HG03521 (cell line): ENCODE measurements at regions not wholly inside any gene's neighbourhood (a gene's known extent, or its start where the extent isn't known, plus 50 kb on each side); places are given as distances from the start of the nearest gene placed in this dataset.
"Not testable (repeated sequence)": the region's sequence is repeated elsewhere in the genome, so short reads cannot be mapped to it uniquely, and the experiment has no call there.

ENCODE experiments used
- ATAC-seq: cut with Tn5 transposase; IDR thresholded peaks from one replicate; pipeline ENCODE4 v1.9.1; 2021; ENCODE audit warnings: mild to moderate bottlenecking, moderate library complexity; ENCODE audit not compliant: unreplicated experiment

DNA sequence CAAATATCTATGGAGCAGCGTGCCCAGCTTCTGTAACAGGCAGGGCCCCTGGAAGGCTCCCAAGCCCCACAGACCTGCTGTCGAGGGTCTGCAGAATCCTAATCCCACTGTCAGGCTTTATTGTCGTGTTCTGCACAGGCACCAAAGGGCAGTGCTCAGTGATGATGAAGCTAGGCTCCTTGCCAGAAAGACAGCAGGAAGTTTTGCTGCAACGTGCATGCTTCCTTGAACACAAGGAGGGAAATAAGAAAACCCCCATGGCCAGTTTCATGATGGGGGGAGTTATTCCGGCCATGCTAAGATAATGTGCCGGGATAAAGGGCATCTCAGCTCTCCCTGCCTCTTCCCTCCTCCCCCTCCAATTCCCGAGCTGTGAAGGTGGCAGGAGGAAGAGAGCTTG lies 109.4 kb upstream of the KCNG1 start:
- ATAC-seq = no peak

- ATAC-seq = no peak
Observed at GRCh38 chr20:51131811-51132210, 108.9 kb upstream of the KCNG1 start.

DNA sequence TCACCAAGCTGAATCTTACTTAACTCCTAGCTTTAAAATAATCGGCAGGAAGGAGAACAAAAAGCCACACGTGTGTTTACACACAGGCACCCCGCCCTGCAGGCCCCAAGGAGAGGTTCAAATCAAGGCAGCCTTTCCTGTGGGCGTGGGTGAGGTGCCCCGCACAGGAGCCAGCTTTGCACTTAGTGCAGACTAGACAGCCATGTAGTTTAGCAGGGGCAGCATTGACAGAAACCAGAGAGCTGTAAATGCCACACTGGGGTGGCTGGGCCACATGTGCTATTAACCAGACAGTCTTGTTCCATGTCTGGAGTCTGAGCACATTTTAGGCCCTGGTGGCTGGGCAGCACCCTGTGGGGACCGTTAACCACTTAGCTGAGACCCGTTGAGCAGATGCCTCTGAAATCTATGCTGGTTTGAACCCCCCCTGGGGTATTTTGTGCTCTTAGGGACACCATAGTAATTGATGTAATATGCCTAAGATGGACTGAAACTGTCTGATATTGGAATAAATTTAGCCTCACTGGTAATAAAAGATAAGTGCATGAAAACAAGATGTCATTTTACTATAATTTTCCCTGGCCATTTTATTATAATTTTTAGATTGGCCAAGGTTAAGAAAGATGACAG lies 106.4 kb upstream of the KCNG1 start:
- no peak for ATAC-seq

GRCh38 chr20:51128198-51128597 lies 105.3 kb upstream of the KCNG1 start:
- ATAC-seq = no peak

- ATAC-seq = no peak
Observed at GRCh38 chr20:51127713-51128112, 104.8 kb upstream of the KCNG1 start.

DNA sequence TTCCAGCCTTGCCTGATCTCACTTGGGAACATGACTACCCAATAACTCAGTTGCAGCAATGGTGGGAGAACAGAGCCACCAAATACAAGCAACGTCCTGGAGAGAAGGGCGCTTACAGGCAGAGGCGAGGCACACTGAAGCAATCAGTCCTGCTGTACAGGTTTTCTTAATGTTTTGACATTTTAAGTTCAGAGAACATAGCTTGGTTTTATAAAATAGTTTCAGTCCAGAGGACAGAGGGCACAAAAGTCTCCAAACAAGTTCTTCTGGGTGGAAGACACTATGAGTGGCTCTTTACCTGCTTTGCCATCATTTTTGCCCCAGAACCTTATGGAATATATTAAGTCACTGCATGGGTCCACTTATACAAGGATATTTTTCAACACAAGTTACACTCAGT lies 103.4 kb upstream of the KCNG1 start:
- no peak for ATAC-seq

DNA sequence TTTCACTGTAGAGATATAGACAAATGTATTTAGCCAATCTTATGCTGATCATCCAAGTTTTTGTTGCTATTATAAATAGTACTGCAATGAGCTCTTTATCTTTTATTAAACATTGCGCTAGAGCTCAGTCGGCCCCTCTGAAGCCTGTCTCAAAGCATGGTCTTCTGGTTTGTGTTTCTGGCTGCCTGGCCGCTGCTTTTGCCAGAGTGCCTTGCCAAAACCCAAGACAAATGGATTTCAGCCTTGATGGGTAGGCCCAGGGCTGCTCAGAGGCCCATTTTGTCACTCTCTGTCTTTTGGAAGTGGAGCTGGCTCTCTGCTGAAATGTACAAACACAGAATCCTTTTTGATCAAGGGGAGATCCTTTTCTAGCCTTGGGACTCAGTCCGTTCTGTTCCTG lies 102.9 kb upstream of the KCNG1 start:
- ATAC-seq = no peak

DNA sequence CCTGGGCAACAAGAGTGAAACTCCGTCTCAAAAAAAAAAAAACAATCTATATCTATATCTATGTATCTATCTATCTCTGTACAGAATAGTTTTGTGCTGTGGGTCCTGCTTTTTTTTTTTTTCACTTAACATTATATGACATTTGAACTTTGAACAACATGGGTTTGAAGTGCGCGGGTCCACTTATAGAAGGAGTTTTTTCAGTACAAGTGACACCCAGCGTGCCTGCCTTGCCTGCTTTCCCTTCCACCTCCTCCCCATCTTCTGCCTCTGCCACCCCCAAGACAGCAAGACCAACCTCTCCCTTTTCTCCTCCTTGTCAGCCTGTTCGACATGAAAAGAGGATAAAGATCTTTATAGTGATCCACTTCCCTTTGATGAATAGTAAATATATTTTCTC lies 102.2 kb upstream of the KCNG1 start:
- no peak for ATAC-seq

GRCh38 chr20:51123887-51124286 lies 101.0 kb upstream of the KCNG1 start:
- not testable (repeated sequence) for ATAC-seq

DNA sequence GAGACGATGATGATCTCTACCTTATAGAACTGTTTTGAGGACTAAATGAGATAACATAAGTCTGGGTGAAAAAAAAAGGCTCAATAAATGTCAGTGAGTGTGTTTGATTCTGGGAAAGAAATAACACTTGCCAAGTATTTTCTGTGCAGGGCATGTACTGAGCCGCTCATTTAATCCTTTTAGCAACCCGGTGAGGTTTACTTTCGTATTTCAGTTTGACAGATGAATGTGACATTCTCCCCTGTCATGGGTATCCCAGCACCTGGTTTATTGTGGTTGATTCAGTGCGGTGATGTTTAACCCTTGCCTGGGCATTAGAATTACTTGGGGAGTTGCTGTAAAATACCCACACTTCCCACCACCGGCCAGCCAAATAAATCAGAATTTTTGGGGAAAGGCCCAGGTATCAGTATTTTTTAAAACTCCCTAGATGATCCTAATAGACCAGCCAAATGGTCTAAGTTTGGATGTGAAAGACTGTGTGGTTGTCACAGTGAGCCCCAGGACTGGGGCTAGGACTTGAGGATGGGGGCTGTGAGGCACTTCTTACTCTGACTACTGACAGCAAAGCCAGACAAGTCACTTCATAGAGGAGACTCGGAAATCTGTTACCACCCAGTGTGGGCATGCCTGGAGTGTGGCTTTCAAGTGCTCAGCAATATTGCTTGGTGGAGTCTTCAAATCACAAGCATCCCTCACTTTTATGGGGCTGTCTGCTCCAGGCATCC lies 100.2 kb upstream of the KCNG1 start:
- ATAC-seq = no peak

- no peak for ATAC-seq
Observed at GRCh38 chr20:51121901-51122412, 99.0 kb upstream of the KCNG1 start.

GRCh38 chr20:51121272-51121671 lies 98.4 kb upstream of the KCNG1 start:
- no peak for ATAC-seq

DNA sequence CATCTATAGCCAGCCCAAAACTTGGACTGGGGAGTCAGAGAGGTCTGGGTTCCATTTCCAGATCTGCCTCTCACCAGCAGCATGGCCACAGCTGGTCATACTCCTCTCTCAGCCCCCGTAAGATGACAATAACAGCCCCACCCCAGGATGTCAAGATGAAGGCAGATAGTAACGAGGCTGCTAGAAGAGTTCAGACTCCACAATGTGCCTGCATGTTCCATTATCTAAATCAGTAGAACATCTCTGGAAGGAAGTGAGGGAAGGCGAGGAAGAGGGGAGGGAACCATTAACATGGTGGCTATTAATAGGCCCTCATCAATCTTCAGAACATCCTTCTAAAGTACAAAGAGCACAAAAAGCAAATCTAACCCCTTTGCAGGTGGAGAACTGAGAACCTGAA lies 98.0 kb upstream of the KCNG1 start:
- ATAC-seq = no peak

GRCh38 chr20:51120438-51120837 lies 97.5 kb upstream of the KCNG1 start:
- no peak for ATAC-seq

DNA sequence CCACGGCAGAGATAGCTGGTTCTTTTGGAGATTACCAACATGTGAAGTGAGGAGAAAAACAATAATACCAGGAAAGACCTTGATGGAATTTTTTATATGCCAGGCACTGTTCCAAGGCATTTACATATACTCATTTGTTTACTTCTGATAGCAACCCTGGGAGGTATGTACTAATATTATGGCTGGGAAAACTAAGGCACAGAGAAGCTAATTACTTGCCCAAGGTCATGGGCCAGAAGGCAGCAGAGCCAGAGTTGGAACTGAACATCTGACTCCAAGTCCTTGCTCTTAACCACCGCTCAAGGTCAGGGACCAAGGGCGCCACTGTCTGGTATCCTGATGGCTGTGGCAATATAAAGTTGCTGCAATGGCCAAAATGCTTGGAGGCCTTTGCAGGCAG lies 97.0 kb upstream of the KCNG1 start:
- no peak for ATAC-seq

- no peak for ATAC-seq
Observed at GRCh38 chr20:51118985-51119527, 96.1 kb upstream of the KCNG1 start.

DNA sequence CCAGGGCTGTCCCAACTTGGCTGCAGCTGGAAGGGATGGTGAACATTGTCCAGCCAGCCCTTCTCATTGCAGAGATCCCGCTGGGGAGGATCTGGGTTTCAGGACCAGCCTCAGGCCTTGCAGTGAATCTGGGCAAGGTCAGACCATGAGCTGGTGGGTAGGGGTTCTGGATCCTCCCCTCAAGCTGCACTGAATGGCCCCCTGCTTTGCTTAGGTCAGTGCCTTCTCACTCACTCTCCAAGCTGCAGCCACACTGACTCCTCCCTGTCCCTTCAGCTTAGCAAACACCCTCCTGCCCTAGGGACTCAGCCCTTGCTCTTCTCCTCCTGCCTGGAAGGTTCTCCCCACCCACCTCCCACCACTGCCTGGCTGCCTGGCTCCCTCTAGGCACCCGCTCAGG lies 95.3 kb upstream of the KCNG1 start:
- no peak for ATAC-seq

- ATAC-seq = no peak
Observed at GRCh38 chr20:51116765-51117686, 94.1 kb upstream of the KCNG1 start.

- no peak for ATAC-seq
Observed at GRCh38 chr20:51111290-51111689, 88.4 kb upstream of the KCNG1 start.

DNA sequence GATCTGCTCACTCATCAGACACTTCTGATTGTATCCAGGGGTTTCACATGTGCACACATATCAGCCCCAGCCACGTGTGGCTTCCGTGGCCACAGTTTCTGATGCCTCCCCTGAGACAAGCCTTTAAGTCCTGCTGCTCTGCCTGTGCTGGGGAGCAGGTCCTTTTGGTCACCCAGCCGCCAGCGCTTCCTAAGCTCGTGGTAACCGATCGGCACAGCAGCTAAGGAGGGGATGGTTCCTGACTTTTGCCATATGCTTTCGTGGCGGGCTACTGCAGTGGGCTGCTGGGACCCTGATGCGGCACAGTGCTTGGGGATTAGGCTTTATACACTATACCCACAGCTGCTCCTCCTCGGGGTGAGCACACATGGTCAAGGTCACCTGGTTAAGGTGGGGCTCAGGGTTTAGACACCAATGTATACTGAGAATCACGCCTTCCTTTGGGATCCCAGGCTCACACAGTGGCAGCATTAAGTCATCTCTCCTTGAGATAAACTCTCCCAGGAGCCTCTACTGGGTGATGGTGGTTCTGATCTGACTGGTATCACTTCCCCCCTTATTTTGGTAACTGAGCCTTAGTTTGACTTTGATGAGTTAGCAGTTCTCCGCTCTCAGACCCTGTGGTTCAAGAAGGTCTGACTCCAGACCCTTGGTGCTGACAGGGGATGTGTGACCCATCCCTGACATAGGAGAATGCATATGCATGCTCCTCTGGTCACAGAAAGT lies 85.9 kb upstream of the KCNG1 start:
- ATAC-seq = no peak

DNA sequence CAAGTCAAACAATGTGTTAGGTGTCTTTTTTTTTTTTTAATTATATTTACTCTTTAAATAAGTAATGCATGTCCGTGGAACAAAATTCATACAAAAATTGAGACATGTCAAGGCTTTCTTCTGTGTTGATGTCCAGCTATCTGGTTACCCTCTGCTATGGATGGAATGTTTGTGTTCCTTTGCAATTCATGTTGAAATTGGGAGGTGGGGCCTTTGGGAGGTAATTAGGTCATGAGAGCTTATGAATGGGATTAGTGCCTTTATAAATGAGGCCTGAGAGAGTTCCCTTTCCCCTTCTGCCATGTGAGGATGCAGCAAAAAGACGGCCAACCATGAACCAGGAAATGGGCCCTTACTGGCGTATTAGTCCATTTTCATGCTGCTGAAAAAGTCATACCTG lies 83.1 kb upstream of the KCNG1 start:
- no peak for ATAC-seq
